HEK293 (cell line): ENCODE measurements at regions not wholly inside any gene's neighbourhood (a gene's known extent, or its start where the extent isn't known, plus 50 kb on each side); places are given as distances from the start of the nearest gene placed in this dataset.

Experiments used
- CTCF ChIA-PET: fragments of 350-600 bp; formaldehyde crosslinking; extraction: SDS; loops from one replicate; lab custom pipeline; 2021; ENCODE audit warnings: antibody characterized with exemption; lab: Yijun Ruan, JAX
- POLR2A ChIA-PET: fragments of 300-600 bp; formaldehyde crosslinking; extraction: SDS; loops from one replicate; lab custom pipeline; 2020; ENCODE audit warnings: antibody characterized with exemption, inconsistent platforms; lab: Yijun Ruan, JAX
- H3K27ac ChIP-seq: fragments of 200-500 bp; sonication (Bioruptor generic); 2 replicates; pipeline ENCODE4 v1.5.1; 2014; ENCODE audit warnings: low read depth, low read length, control low read depth, inconsistent platforms; ENCODE audit errors: extremely low read depth
- H3K36me3 ChIP-seq, 2 experiments: fragments of 200-500 bp in 1 of 2; sonication (Bioruptor generic) in 1 of 2; 1 replicate in 1 of 2; 2 replicates in 1 of 2; pipeline ENCODE4 v1.5.1; 2014 to 2017; ENCODE audit warnings: inconsistent platforms in 2 of 2, low read length in 2 of 2; ENCODE audit not compliant: control insufficient read depth in 2 of 2, insufficient read depth in 1 of 2
- H3K4me1 ChIP-seq: fragments of 200-500 bp; sonication (Bioruptor generic); 2 replicates; pipeline ENCODE4 v1.5.1; 2014; ENCODE audit warnings: mild to moderate bottlenecking, low read length, inconsistent platforms; ENCODE audit not compliant: control insufficient read depth, insufficient read depth
- H3K4me3 ChIP-seq: 2 replicates; pipeline ENCODE4 v1.5.1; 2011; ENCODE audit warnings: low read depth, mild to moderate bottlenecking, control low read depth, low read length, moderate library complexity
- H3K9me3 ChIP-seq: fragments of 200-500 bp; sonication (Bioruptor generic); 2 replicates; pipeline ENCODE4 v1.5.1; 2014; ENCODE audit warnings: low read depth, low read length, inconsistent platforms; ENCODE audit not compliant: control insufficient read depth, insufficient read depth
- FEZF1 ChIP-seq: fragments of 450-650 bp; formaldehyde crosslinking; IDR thresholded peaks from 2 replicates; pipeline ENCODE4 v1.5.1; 2016; ENCODE audit warnings: missing biosample characterization, missing genetic modification characterization
- GFI1B ChIP-seq: fragments of 450-650 bp; formaldehyde crosslinking; IDR thresholded peaks from 2 replicates; pipeline ENCODE4 v1.5.1; 2016; ENCODE audit warnings: missing biosample characterization, missing genetic modification characterization
- KLF1 ChIP-seq: fragments of 450-650 bp; formaldehyde crosslinking; IDR thresholded peaks from 2 replicates; pipeline ENCODE4 v1.5.1; 2016; ENCODE audit warnings: missing biosample characterization, missing genetic modification characterization
- PBX3 ChIP-seq: sonication (generic); formaldehyde crosslinking; IDR thresholded peaks from 2 replicates; pipeline ENCODE4 v1.8.1; 2022; ENCODE audit warnings: mild to moderate bottlenecking, moderate library complexity, missing genetic modification reagents
- REPIN1 ChIP-seq: fragments of 450-650 bp; formaldehyde crosslinking; IDR thresholded peaks from 2 replicates; pipeline ENCODE4 v1.5.1; 2017; ENCODE audit warnings: missing biosample characterization, missing genetic modification characterization, low read depth
- SP3 ChIP-seq: fragments of 450-650 bp; formaldehyde crosslinking; IDR thresholded peaks from 2 replicates; pipeline ENCODE4 v1.5.1; 2016; ENCODE audit warnings: missing biosample characterization, missing genetic modification characterization
- TRIM28 ChIP-seq: IDR thresholded peaks from 2 replicates; pipeline ENCODE4 v1.6.1; 2011; ENCODE audit warnings: low read length, control low read depth, borderline replicate concordance
- ZBTB7A ChIP-seq: fragments of 450-650 bp; formaldehyde crosslinking; IDR thresholded peaks from 2 replicates; pipeline ENCODE4 v1.5.1; 2016; ENCODE audit warnings: low read depth, missing biosample characterization, missing genetic modification characterization
- ZFP37 ChIP-seq: fragments of 450-650 bp; formaldehyde crosslinking; IDR thresholded peaks from 2 replicates; pipeline ENCODE4 v1.5.1; 2016; ENCODE audit warnings: missing biosample characterization, missing genetic modification characterization
- ZNF121 ChIP-seq: fragments of 450-650 bp; formaldehyde crosslinking; IDR thresholded peaks from 2 replicates; pipeline ENCODE4 v1.5.1; 2016; ENCODE audit warnings: missing biosample characterization, missing genetic modification characterization
- ZNF138 ChIP-seq: fragments of 450-650 bp; formaldehyde crosslinking; IDR thresholded peaks from 2 replicates; pipeline ENCODE4 v1.5.1; 2016; ENCODE audit warnings: missing biosample characterization, missing genetic modification characterization, borderline replicate concordance
- ZNF24 ChIP-seq: fragments of 450-650 bp; formaldehyde crosslinking; IDR thresholded peaks from 2 replicates; pipeline ENCODE4 v1.5.1; 2016; ENCODE audit warnings: missing biosample characterization, missing genetic modification characterization
- ZNF26 ChIP-seq: fragments of 450-650 bp; formaldehyde crosslinking; IDR thresholded peaks from 2 replicates; pipeline ENCODE4 v1.5.1; 2016; ENCODE audit warnings: missing biosample characterization, missing genetic modification characterization
- ZNF266 ChIP-seq: fragments of 450-650 bp; formaldehyde crosslinking; IDR thresholded peaks from 2 replicates; pipeline ENCODE4 v1.5.1; 2016; ENCODE audit warnings: missing biosample characterization, missing genetic modification characterization, low read depth
- ZNF280C ChIP-seq: fragments of 450-650 bp; formaldehyde crosslinking; IDR thresholded peaks from 2 replicates; pipeline ENCODE4 v1.5.1; 2016; ENCODE audit warnings: missing biosample characterization, missing genetic modification characterization
- ZNF341 ChIP-seq: fragments of 450-650 bp; formaldehyde crosslinking; IDR thresholded peaks from 2 replicates; pipeline ENCODE4; 2016; ENCODE audit warnings: low read depth, missing biosample characterization, missing genetic modification characterization
- ZNF366 ChIP-seq: fragments of 450-650 bp; formaldehyde crosslinking; conservative IDR thresholded peaks from 2 replicates; pipeline ENCODE4 v1.5.1; 2016; ENCODE audit warnings: missing biosample characterization, missing genetic modification characterization
- ZNF416 ChIP-seq: fragments of 450-650 bp; formaldehyde crosslinking; IDR thresholded peaks from 2 replicates; pipeline ENCODE4 v1.5.1; 2016; ENCODE audit warnings: missing biosample characterization, missing genetic modification characterization
- ZNF449 ChIP-seq: fragments of 450-650 bp; formaldehyde crosslinking; IDR thresholded peaks from 2 replicates; pipeline ENCODE4 v1.5.1; 2017; ENCODE audit warnings: missing biosample characterization, mild to moderate bottlenecking, missing genetic modification characterization, moderate library complexity
- ZNF488 ChIP-seq: fragments of 450-650 bp; formaldehyde crosslinking; IDR thresholded peaks from 2 replicates; pipeline ENCODE4 v1.5.1; 2016; ENCODE audit warnings: missing biosample characterization, missing genetic modification characterization
- ZNF558 ChIP-seq: fragments of 450-650 bp; formaldehyde crosslinking; IDR thresholded peaks from 2 replicates; pipeline ENCODE4 v1.5.1; 2016; ENCODE audit warnings: missing biosample characterization, missing genetic modification characterization
- ZNF629 ChIP-seq: fragments of 450-650 bp; formaldehyde crosslinking; IDR thresholded peaks from 2 replicates; pipeline ENCODE4 v1.5.1; 2017; ENCODE audit warnings: missing biosample characterization, missing genetic modification characterization
- ZNF654 ChIP-seq: fragments of 450-650 bp; formaldehyde crosslinking; IDR thresholded peaks from 2 replicates; pipeline ENCODE4 v1.5.1; 2016; ENCODE audit warnings: low read depth, missing biosample characterization, missing genetic modification characterization
- ZNF658 ChIP-seq: fragments of 450-650 bp; formaldehyde crosslinking; IDR thresholded peaks from 2 replicates; pipeline ENCODE4; 2016; ENCODE audit warnings: missing biosample characterization, missing genetic modification characterization
- ZNF660 ChIP-seq: fragments of 450-650 bp; IDR thresholded peaks from 2 replicates; pipeline ENCODE4 v1.5.1; 2018; ENCODE audit warnings: missing biosample characterization, mild to moderate bottlenecking, missing genetic modification characterization
- ZNF677 ChIP-seq: fragments of 450-650 bp; IDR thresholded peaks from 2 replicates; pipeline ENCODE4 v1.5.0; 2018; ENCODE audit warnings: missing biosample characterization, mild to moderate bottlenecking, missing genetic modification characterization, moderate library complexity
- ZNF76 ChIP-seq: fragments of 450-650 bp; formaldehyde crosslinking; IDR thresholded peaks from 2 replicates; pipeline ENCODE4; 2016; ENCODE audit warnings: low read depth, missing biosample characterization, missing genetic modification characterization, borderline replicate concordance
- ZNF777 ChIP-seq: fragments of 450-650 bp; formaldehyde crosslinking; IDR thresholded peaks from 2 replicates; pipeline ENCODE4 v1.5.1; 2017; ENCODE audit warnings: missing biosample characterization, missing genetic modification characterization, borderline replicate concordance
- ZSCAN23 ChIP-seq: fragments of 450-650 bp; formaldehyde crosslinking; IDR thresholded peaks from 2 replicates; pipeline ENCODE4 v1.5.1; 2016; ENCODE audit warnings: missing biosample characterization, missing genetic modification characterization
- ZSCAN5A ChIP-seq: fragments of 450-650 bp; formaldehyde crosslinking; IDR thresholded peaks from 2 replicates; pipeline ENCODE4 v1.5.1; 2016; ENCODE audit warnings: missing biosample characterization, missing genetic modification characterization

GRCh38 chr2:224309176-224309575, 92.7 kb downstream of the FAM124B start:
- H3K4me1 ChIP-seq, result no peaks in the 10 kb centered on the region
- TF ChIP-seq ZNF121 (tag by site-specific recombination), result no peak
- TF ChIP-seq TRIM28, result no peak
- no peak for TF ChIP-seq REPIN1
- no peak for TF ChIP-seq ZNF658 (tag by site-specific recombination)
- TF ChIP-seq ZSCAN5A (tag by site-specific recombination), result no peak
- TF ChIP-seq ZNF629, result no peak
- ChIA-PET POLR2A (interaction anchor here (0.7 kb wide), 1 partner anchor 1195 kb away, joined by 3 read pairs; no protein-coding TSS in a partner anchor), CTCF (interaction anchor here (1.0 kb wide), 1 partner anchor 46 kb away, joined by 3 read pairs; no protein-coding TSS in a partner anchor)
- no peak overlapping the region for H3K27ac ChIP-seq
- H3K9me3 ChIP-seq, result no peaks in the 10 kb centered on the region
- no peak overlapping the region for H3K4me3 ChIP-seq
- H3K36me3 ChIP-seq, result no peaks in the 10 kb centered on the region

GRCh38 chr2:224308272-224308911, 93.5 kb downstream of the FAM124B start:
- CTCF ChIA-PET, result interaction anchor here (1.0 kb wide), 1 partner anchor 47 kb away, joined by 3 read pairs; no protein-coding TSS in a partner anchor
- POLR2A ChIA-PET, result no interaction called here

GRCh38 chr2:224302952-224303351, 99.0 kb downstream of the FAM124B start:
- Histone ChIP-seq H3K4me1 (no peaks in the 10 kb centered on the region), H3K9me3 (no peaks in the 10 kb centered on the region), H3K4me3 (no peak overlapping the region), H3K27ac (no peak overlapping the region), H3K36me3 (no peaks in the 10 kb centered on the region)
- CTCF ChIA-PET, result interaction anchor here (0.6 to 1.9 kb wide), 2 partner anchors 18 to 24 kb away, joined by 3 to 4 read pairs; no protein-coding TSS in a partner anchor
- POLR2A ChIA-PET, result no interaction called here
- no peak for TF ChIP-seq ZNF777 (tag by site-specific recombination)
- TF ChIP-seq ZNF449 (tag by site-specific recombination), result no peak
- TF ChIP-seq ZBTB7A (tag by site-specific recombination), result no peak
- TF ChIP-seq ZSCAN23, result no peak
- TF ChIP-seq ZFP37 (tag by site-specific recombination), result no peak
- no peak for TF ChIP-seq FEZF1 (tag by site-specific recombination)
- TF ChIP-seq ZNF280C (tag by site-specific recombination), result no peak
- no peak for TF ChIP-seq ZNF654 (tag by site-specific recombination)
- TF ChIP-seq ZNF558 (tag by site-specific recombination), result no peak
- TF ChIP-seq ZNF26, result no peak
- TF ChIP-seq PBX3 (CRISPR knock-in tag), result no peak

More at GRCh38 chr2:224308272-224308911, 93.5 kb downstream of the FAM124B start:
- TF ChIP-seq ZNF341 (tag by site-specific recombination), result no peak
- TF ChIP-seq ZNF660 (tag by site-specific recombination), result no peak
- no peak for TF ChIP-seq KLF1 (tag by site-specific recombination)
- no peak for TF ChIP-seq SP3 (tag by site-specific recombination)
- TF ChIP-seq ZNF488, result no peak
- TF ChIP-seq ZNF266, result no peak
- TF ChIP-seq ZNF138 (tag by site-specific recombination), result no peak
- TF ChIP-seq GFI1B, result no peak
- TF ChIP-seq ZBTB7A (tag by site-specific recombination), result no peak
- TF ChIP-seq ZNF24 (tag by site-specific recombination), result no peak
- no peak for TF ChIP-seq ZNF366 (tag by site-specific recombination)
- TF ChIP-seq ZNF677 (tag by site-specific recombination), result no peak
- no peak for TF ChIP-seq ZNF76
- TF ChIP-seq ZNF416 (tag by site-specific recombination), result no peak
- Histone ChIP-seq H3K27ac (no peak overlapping the region), H3K36me3 (no peaks in the 10 kb centered on the region), H3K9me3 (no peaks in the 10 kb centered on the region), H3K4me3 (no peak overlapping the region), H3K4me1 (no peaks in the 10 kb centered on the region)
